ENCODE measurements at regions not wholly inside any gene's neighbourhood (a gene's known extent, or its start where the extent isn't known, plus 50 kb on each side); places are given as distances from the start of the nearest gene placed in this dataset.
"Not testable (repeated sequence)": the region's sequence is repeated elsewhere in the genome, so short reads cannot be mapped to it uniquely, and the experiment has no call there.

- TF ChIP-seq, protein P1, sequence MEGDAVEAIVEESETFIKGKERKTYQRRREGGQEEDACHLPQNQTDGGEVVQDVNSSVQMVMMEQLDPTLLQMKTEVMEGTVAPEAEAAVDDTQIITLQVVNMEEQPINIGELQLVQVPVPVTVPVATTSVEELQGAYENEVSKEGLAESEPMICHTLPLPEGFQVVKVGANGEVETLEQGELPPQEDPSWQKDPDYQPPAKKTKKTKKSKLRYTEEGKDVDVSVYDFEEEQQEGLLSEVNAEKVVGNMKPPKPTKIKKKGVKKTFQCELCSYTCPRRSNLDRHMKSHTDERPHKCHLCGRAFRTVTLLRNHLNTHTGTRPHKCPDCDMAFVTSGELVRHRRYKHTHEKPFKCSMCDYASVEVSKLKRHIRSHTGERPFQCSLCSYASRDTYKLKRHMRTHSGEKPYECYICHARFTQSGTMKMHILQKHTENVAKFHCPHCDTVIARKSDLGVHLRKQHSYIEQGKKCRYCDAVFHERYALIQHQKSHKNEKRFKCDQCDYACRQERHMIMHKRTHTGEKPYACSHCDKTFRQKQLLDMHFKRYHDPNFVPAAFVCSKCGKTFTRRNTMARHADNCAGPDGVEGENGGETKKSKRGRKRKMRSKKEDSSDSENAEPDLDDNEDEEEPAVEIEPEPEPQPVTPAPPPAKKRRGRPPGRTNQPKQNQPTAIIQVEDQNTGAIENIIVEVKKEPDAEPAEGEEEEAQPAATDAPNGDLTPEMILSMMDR (IDR thresholded peaks at IDR 0.05; ENCODE audit: control insufficient read depth, extremely low read depth, insufficient read depth): no peak
- H3K4me3 ChIP-seq (ENCODE audit: low read depth, low read length): no peak overlapping the region
- DNase-seq (ENCODE audit: low read depth): no peak
These were observed 371.5 kb upstream of the ATXN7L3B start for GRCh38 chr12:74166096-74166495.

DNA sequence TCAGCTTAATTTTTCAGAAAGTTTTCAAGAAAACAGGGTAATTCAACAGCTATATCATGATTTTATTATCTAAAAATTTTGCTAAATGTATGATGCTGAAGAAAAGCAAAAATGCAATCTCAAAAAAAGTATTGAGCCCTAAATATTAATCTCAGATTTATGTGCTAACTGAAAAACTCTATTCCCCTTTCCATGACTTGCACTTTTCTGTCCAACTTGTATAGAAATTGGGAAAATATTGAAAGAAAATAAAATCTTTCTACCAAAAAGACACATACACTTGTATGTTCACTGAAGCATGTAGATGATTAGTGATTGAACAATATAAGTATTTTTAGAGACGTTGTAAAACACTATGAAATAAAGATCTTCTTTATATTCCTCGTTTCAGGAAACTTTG lies 368.0 kb upstream of the ATXN7L3B start:
- no peak for DNase-seq (ENCODE audit: low read depth)
- TF ChIP-seq, protein P1 (IDR thresholded peaks at IDR 0.05; ENCODE audit: control insufficient read depth, extremely low read depth, insufficient read depth): no peak
- no peak overlapping the region for H3K4me3 ChIP-seq (ENCODE audit: low read depth, low read length)

GRCh38 chr12:74170645-74171477 lies 366.8 kb upstream of the ATXN7L3B start:
- no peak overlapping the region for H3K4me3 ChIP-seq (ENCODE audit: low read depth, low read length)
- DNase-seq (ENCODE audit: low read depth): no peak
- TF ChIP-seq, protein P1 (IDR thresholded peaks at IDR 0.05; ENCODE audit: control insufficient read depth, extremely low read depth, insufficient read depth): no peak

GRCh38 chr12:74171478-74171909 lies 366.1 kb upstream of the ATXN7L3B start:
- no peak for DNase-seq (ENCODE audit: low read depth)
- TF ChIP-seq, protein P1 (IDR thresholded peaks at IDR 0.05; ENCODE audit: control insufficient read depth, extremely low read depth, insufficient read depth): no peak
- H3K4me3 ChIP-seq (ENCODE audit: low read depth, low read length): no peak overlapping the region

DNA sequence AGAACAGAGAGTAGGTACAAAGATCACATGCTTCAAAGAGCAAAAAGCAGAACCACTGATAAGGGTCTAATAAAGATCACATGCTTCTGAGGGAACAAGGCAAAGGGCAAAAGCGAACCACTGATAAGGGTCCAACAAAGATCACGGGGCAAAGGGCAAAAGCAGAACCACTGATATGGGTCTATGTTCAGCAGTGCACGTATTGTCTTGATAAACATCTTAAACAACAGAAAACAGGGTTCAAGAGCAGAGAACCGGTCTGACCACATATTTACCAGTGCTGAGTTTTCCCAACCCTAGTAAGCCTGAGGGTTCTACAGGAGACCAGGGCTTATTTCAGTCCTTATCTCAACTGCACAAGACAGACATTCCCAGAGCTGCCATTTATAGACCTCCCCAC lies 362.7 kb upstream of the ATXN7L3B start:
- H3K4me3 ChIP-seq (ENCODE audit: low read depth, low read length); DNase-seq (ENCODE audit: low read depth): not testable (repeated sequence)

- TF ChIP-seq, protein P1 (IDR thresholded peaks at IDR 0.05; ENCODE audit: control insufficient read depth, extremely low read depth, insufficient read depth): no peak
- H3K4me3 ChIP-seq (ENCODE audit: low read depth, low read length): no peak overlapping the region
- DNase-seq (ENCODE audit: low read depth): no peak
These were observed 352.3 kb upstream of the ATXN7L3B start for GRCh38 chr12:74185360-74185759.

DNA sequence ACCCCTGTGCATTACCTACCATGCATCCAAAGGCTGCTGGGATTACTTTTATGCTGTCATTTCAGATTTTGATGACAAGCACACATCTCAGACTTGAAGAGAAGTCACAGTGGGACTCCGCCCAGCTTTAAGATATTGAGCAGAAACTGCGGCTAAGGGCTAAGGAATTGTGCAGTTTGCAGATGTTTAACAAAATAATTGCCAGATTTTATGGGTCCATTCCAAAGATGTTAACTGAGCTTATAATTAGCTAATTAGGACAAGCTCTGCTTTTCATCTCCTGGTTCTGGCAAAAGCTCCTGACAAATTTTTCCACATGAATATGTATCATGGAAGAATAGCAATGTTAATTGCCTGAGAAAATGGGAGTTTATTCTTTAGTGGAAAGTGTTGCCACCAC lies 344.4 kb upstream of the ATXN7L3B start:
- TF ChIP-seq, protein P1 (IDR thresholded peaks at IDR 0.05; ENCODE audit: control insufficient read depth, extremely low read depth, insufficient read depth): no peak
- no peak overlapping the region for H3K4me3 ChIP-seq (ENCODE audit: low read depth, low read length)
- no peak for DNase-seq (ENCODE audit: low read depth)

Data from LNCaP clone FGC (cell line).